ENCODE measurements at regions not wholly inside any gene's neighbourhood (a gene's known extent, or its start where the extent isn't known, plus 50 kb on each side); places are given as distances from the start of the nearest gene placed in this dataset.

DNA sequence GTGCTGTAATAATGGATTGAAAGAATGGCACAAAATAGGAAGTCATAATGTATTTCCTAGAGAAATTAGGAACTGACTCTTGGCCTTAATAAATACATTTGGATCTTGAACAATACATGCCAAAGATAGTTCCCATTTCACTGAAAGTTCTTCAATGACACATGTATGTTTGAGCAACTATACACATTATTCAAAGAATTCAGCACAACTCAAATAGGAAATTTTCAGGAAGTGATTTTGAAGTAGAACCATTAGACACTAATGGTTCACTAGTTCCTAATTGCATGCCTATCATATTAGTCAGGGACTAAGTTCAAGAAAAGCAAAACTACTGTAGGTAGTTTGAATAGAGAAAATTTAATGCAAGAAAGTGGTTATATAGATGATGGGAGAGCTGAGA lies 404.7 kb downstream of the LMO4 start:
- DNase-seq = no peak

GRCh38 chr1:87735750-87736149 lies 407.1 kb downstream of the LMO4 start:
- DNase-seq = peak; percentile 31

GRCh38 chr1:87739141-87739540 lies 410.5 kb downstream of the LMO4 start:
- no peak for DNase-seq

DNA sequence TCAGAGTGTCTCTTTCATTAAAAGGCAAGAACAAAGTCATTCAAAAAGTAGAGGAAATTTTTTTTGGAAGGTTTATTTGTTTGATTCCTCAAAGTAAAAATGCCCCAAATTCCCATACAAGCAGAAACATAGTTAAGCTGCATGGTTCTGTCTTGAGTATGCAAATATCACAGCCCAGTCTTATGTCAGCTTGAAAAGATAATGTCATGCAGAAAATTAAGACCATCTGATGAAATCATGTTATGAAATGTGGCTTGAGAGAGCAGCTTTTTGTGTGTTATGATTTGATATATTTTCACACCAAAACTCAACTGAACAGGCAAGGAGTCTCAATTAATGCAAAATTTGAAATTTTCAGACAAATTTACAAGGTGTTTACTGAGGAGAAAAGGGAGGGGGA lies 411.0 kb downstream of the LMO4 start:
- DNase-seq = no peak

GRCh38 chr1:87743256-87743655 lies 414.6 kb downstream of the LMO4 start:
- DNase-seq = no peak

- DNase-seq = no peak
Observed at GRCh38 chr1:87744056-87744455, 415.4 kb downstream of the LMO4 start.

GRCh38 chr1:87744763-87745162 lies 416.1 kb downstream of the LMO4 start:
- DNase-seq = no peak

DNA sequence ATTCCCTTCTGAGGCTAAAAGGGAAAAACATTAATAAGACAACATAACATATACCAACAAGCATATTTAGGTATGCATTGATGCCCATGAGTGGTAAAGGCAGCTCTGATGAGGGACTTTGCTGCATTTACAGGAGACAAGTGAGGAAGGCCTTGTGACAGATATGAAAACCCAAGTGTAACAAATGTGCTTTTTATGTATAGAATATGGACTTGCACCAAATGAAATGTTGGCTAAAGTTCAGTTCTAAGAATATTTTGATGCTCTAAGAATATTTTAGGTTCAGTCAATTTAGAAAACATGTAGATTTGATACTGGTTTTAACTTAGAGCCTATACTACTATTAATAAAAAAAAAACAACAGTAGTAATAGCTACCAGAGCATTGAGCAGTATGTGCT lies 424.7 kb downstream of the LMO4 start:
- no peak for DNase-seq

- DNase-seq = no peak
Observed at GRCh38 chr1:87754139-87754538, 425.5 kb downstream of the LMO4 start.

DNA sequence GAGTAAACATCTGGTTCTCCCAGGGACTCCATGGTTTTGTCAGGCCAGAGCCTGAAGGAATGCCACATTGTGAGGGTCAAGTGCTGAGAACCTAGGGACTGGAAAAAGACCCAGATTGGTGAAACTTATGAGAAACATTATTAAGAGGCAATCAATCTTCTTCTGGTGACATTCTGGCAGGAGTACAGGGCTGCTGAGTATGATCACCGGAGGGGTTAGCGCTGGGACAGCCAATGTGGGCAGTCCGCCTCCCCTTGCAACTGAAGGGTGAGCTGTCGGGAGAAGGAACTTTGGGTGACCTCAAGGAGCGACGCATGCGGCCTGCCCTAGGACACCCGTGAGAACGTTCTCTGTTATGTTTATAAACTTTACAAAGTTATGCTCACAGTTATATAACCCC lies 429.0 kb downstream of the LMO4 start:
- DNase-seq = no peak

DNA sequence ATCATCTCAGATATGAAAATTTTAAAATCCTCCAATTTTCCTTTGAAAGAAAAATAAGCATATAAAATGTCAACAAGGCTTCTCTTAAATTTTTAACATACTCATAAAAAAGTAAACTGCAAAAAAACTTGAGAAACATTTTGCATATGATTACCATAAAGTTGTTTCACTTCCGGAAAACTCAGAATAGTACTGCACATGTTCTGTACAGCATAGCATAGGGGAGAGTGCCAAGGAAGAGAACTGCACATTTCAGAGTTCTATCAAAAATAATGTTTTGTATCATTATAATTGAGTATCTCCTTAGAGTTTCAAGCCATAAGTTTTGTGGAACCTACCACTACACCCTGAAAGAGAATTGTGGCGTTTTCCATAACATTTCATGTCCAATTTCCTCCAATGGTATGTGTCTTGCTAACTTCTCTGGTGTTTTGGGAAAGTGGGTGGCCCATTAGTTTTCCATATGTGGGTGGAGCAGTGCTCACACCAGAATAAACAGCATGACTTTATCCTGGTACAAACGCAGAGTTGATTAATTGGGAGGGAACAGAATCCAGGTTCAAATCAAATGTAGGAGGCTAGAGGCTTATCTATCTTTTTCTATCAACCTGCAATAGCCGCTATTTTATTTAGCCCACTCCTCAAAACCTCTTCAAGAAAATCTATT lies 430.9 kb downstream of the LMO4 start:
- DNase-seq = no peak

- no peak for DNase-seq
Observed at GRCh38 chr1:87760155-87760554, 431.5 kb downstream of the LMO4 start.

DNA sequence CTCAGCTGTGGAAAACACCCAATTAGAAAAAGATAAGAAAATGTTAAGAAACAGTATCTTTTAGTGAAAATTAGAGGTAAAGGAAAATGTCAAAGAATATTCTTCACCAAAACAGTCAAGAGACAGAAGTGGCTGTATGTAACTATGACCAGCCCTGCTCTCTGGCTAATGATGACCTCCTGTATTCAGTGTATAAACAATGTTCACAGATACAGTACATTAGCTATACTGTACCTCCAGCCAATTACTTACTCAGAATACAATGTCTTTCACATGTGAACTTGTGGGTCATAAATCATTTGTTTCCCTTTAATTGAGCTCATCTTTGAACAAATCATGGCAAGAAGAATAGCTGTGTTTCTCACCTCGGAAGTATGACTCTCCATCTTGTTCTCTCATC lies 432.0 kb downstream of the LMO4 start:
- no peak for DNase-seq

- DNase-seq = no peak
Observed at GRCh38 chr1:87763483-87763882, 434.8 kb downstream of the LMO4 start.

DNA sequence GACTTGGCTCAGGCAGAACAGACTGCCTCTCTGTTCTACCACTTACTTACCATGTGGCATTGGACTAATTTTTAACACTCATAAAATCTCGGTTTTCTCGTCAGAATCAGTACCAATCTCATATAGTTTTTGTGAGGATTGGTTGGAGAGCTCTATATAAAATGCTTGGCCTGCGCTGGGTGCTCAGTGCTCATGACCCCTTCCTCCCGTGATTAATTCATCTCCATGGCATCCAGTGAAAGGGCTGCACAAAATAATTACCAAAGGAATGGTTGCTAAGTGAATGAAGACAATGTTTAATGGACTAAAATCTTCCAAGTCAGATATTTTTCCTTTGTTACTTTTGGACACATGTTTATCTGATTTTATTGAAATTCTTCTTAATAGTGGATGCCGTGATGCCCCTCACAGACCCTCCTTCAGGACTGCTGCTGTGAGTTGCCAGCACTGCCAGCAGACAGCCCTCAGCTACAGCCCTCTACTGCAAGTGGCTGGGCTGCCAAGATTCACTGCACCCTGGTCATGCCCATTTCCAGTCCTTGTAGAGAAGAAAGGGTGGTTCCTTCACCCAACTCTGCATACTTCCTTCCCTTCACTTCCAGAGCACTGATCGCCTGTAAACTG lies 436.5 kb downstream of the LMO4 start:
- no peak for DNase-seq

DNA sequence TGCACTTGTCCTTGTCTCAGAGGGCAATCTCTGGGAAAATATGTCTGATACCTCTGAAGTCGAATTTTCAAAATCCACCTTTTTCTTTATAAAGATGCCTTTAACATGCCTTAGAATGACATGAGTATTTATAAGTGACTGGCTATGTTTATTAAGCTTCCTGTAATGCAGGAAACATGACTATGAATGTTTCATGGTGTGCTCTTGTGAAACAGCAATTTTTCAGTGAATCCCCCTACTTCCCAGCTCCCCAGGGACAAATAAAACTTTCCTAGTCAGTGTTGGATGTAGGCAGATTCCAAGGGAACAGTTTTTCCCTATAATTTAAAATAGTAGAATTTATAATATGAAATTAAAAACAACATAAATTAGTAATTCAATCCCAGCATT lies 437.0 kb downstream of the LMO4 start:
- no peak for DNase-seq

DNA sequence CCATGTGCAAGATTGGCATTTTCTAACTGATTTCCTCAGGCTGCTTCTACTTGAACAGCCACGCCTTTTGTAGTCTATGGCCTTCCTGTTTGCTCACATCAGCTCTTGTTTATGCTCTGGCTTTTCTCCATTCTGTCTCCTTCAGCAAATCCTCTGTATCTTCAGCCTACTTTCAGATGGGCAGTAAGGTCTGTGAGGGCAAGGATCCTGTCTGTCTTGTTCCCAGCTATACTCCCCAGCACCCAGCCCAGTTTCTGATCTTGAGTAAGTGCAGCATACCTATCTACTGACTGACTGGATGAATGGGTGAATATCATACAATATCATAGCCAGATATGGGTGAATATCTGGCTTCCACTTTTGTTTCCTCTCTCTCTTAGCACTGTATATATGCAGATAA lies 438.1 kb downstream of the LMO4 start:
- DNase-seq = no peak

DNA sequence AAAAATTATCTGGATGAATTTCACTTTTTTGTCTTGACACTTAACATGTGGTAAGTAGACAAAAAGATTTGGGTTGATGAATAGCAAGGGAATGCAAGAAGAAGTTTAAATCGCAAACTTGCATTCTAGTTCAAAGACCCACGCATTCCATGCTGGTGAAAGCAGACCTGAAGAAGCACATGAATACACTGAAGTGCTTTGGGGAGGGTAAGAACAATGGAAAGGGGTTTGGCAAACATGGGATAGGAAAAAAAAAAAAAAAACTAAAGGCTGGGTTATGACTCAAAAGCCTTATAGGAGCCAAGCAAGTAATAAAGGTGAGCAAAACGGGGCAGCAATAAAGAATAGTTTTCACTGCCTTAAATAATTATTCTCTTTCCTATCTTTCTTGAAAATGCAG lies 450.2 kb downstream of the LMO4 start:
- no peak for DNase-seq

DNA sequence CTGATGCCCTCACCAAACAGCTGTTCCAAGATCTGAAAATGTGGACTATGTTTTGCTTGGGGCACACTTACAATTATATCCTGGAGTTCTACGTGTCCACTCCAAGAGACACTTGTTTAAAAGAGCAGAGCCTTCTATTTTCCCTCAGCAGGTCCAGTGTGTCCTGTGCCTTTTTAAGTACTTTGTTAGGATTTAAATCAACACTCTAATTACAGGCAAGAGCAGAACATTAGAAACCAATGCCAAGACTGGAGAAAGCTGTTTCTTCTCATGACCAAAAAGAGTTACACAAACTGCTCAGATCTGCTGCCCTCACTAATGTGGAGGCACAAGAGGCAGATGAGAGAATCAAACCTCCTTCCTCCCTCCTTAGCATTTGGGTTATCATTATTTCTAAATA lies 452.9 kb downstream of the LMO4 start:
- no peak for DNase-seq

DNA sequence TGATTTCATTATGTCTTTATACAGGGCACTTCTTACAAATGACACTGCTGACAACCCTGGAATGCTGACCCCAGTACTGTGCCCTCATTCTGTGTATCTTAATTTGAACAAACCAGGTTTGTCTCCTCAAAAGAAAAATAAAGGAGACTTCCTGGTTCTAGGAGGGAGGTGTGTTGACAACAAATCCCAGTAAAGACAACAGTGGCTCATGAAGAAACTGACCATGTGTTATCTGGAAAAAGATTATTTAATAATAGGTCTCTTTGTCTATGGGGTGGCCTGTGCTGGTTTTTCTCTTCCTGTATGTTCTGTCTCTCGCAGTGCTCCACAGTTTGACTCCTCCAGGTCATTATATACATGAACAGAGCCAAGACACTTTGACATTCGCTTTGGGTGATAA lies 454.6 kb downstream of the LMO4 start:
- DNase-seq = no peak

- DNase-seq = no peak
Observed at GRCh38 chr1:87785386-87785785, 456.7 kb downstream of the LMO4 start.

GRCh38 chr1:87786229-87786628 lies 457.5 kb downstream of the LMO4 start:
- no peak for DNase-seq

- DNase-seq = no peak
Observed at GRCh38 chr1:87786861-87787545, 458.3 kb downstream of the LMO4 start.

DNA sequence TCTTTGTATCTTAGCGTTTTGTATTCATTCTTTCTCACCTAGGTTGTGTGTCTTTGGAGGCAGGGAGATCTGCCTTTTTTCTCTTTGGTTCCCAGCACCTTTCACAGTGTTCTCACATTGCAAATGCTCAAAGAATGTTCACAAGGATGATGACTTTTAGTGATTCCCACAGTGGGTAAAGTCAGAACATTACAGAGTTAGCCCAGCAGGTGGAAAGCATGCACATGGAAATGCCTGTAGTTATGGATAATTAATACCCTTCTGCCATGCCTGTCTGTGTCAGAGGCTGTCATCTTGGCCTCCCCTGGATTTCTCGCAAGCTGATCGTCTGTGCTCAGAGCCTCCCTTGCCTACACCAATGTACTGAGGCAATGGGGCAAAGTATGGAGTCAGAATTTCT lies 458.9 kb downstream of the LMO4 start:
- no peak for DNase-seq

DNA sequence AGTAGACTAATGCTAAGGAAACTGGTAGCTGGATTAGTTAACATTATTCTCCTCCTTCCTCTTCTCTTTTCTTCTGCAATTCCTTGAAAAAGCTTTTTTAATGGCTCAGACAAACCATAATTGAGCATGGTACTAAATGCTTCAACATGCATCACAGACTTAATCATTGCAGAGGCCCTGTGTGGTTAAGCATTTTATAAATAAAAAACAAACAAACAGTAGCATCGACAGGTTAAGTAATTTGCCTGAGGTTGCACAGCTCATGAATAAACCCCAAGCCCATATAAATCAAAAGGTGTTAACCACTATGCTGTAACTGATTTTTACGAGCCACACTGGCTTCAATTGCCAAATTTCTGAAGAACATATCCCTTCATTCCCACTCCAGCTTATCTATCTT lies 462.1 kb downstream of the LMO4 start:
- no peak for DNase-seq
